ENCODE measurements at regions not wholly inside any gene's neighbourhood (a gene's known extent, or its start where the extent isn't known, plus 50 kb on each side); places are given as distances from the start of the nearest gene placed in this dataset.

DNA sequence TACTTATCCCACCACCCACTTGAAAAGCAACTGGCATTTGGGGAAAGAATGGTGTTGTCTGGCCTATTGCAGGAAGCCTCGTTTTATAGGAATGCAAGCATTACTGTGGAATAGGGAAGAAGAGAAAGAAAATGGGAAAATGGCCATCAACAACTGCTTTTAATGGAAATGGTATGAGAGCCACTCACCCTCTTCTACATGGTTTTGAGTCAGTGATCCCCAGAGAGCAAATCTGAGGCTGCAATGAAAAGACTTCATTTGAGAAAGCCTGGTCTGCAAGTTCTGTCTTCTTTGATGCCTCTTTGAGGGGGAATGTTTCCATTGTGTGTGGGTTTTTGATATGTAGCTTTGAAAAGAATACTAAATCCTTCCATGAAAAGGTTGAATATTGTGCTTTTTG is 172.3 kb upstream of the HDDC2 start:
- TF ChIP-seq, protein P1, sequence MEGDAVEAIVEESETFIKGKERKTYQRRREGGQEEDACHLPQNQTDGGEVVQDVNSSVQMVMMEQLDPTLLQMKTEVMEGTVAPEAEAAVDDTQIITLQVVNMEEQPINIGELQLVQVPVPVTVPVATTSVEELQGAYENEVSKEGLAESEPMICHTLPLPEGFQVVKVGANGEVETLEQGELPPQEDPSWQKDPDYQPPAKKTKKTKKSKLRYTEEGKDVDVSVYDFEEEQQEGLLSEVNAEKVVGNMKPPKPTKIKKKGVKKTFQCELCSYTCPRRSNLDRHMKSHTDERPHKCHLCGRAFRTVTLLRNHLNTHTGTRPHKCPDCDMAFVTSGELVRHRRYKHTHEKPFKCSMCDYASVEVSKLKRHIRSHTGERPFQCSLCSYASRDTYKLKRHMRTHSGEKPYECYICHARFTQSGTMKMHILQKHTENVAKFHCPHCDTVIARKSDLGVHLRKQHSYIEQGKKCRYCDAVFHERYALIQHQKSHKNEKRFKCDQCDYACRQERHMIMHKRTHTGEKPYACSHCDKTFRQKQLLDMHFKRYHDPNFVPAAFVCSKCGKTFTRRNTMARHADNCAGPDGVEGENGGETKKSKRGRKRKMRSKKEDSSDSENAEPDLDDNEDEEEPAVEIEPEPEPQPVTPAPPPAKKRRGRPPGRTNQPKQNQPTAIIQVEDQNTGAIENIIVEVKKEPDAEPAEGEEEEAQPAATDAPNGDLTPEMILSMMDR (conservative IDR thresholded peaks at IDR 0.05; ENCODE audit: low read length): no peak
- TF ChIP-seq EZH2phosphoT487 (IDR thresholded peaks at IDR 0.05; ENCODE audit: borderline replicate concordance): no peak

Measured in Loucy (cell line).